Neural progenitor cell (in vitro differentiated cells): ENCODE measurements at regions not wholly inside any gene's neighbourhood (a gene's known extent, or its start where the extent isn't known, plus 50 kb on each side); places are given as distances from the start of the nearest gene placed in this dataset.

Source experiments
- CTCF ChIP-seq: fragments of 200-600 bp; sonication (generic); IDR thresholded peaks from 2 replicates; pipeline ENCODE4 v1.5.1; 2017; ENCODE audit warnings: antibody characterized with exemption, mild to moderate bottlenecking
- EZH2phosphoT487 ChIP-seq: fragments of 200-600 bp; sonication (generic); IDR thresholded peaks from 2 replicates; pipeline ENCODE4 v1.6.1; 2017; ENCODE audit warnings: antibody characterized with exemption

- TF ChIP-seq CTCF: no peak
- no peak for TF ChIP-seq EZH2phosphoT487
Measured at GRCh38 chr2:65997961-65998360, 437.0 kb upstream of the MEIS1 start.
